SK-N-SH (cell line): ENCODE measurements at regions not wholly inside any gene's neighbourhood (a gene's known extent, or its start where the extent isn't known, plus 50 kb on each side); places are given as distances from the start of the nearest gene placed in this dataset.

Source experiments
- CTCF ChIA-PET: fragments of 300-600, 350-600 bp; formaldehyde crosslinking; extraction: SDS; loops from one replicate; lab custom pipeline; 2021; lab: Yijun Ruan, JAX
- POLR2A ChIA-PET: fragments of 350-600 bp; sonication (Branson Sonifier 250); formaldehyde crosslinking; extraction: SDS; loops from one replicate; lab custom pipeline; 2020; ENCODE audit warnings: antibody characterized with exemption, inconsistent platforms; lab: Yijun Ruan, JAX
- DNase-seq: peaks from one replicate; pipeline ENCODE4 v3.0.0; 2012
- H2AFZ ChIP-seq: fragments of 200-600 bp; sonication (generic); 2 replicates; pipeline ENCODE4 v1.8.1; 2016; ENCODE audit warnings: antibody characterized with exemption, mild to moderate bottlenecking, low read depth
- H3F3A ChIP-seq: fragments of 200-600 bp; sonication (generic); replicated peaks from 2 replicates; pipeline ENCODE3; 2016; ENCODE audit warnings: antibody characterized with exemption, mild to moderate bottlenecking; ENCODE audit not compliant: insufficient read depth
- H3K27ac ChIP-seq, 2 experiments: fragments of 200-500 bp in 1 of 2; fragments of 200-600 bp in 1 of 2; sonication (Bioruptor generic) in 1 of 2; sonication (generic), shearing (Covaris generic) in 1 of 2; 2 replicates each; pipeline versions ENCODE4 v1.5.1 to v1.6.1; 2014 to 2016; ENCODE audit warnings: low read depth in 2 of 2, inconsistent platforms in 1 of 2, low read length in 1 of 2, mild to moderate bottlenecking in 1 of 2, mixed read lengths in 1 of 2
- H3K27me3 ChIP-seq: fragments of 200-600 bp; sonication (generic), shearing (Covaris generic); 2 replicates; pipeline ENCODE4 v1.6.1; 2016; ENCODE audit warnings: mixed run types; ENCODE audit not compliant: insufficient read depth
- H3K36me3 ChIP-seq, 2 experiments: fragments of 200-500 bp in 1 of 2; fragments of 200-600 bp in 1 of 2; sonication (Bioruptor generic) in 1 of 2; sonication (generic) in 1 of 2; replicated peaks in 1 of 2; 2 replicates each; pipeline versions ENCODE3 to v1.5.1; 2014 to 2016; ENCODE audit warnings: low read length in 1 of 2, mild to moderate bottlenecking in 1 of 2; ENCODE audit not compliant: insufficient read depth in 2 of 2, control insufficient read depth in 1 of 2
- H3K4me1 ChIP-seq, 2 experiments: fragments of 200-500 bp in 1 of 2; fragments of 200-600 bp in 1 of 2; sonication (Bioruptor generic) in 1 of 2; sonication (generic), shearing (Covaris generic) in 1 of 2; 2 replicates each; pipeline versions ENCODE4 v1.5.1 to v1.6.1; 2014 to 2016; ENCODE audit warnings: low read depth in 1 of 2, low read length in 1 of 2, mixed run types in 1 of 2; ENCODE audit not compliant: insufficient read depth in 2 of 2, control insufficient read depth in 1 of 2
- H3K4me2 ChIP-seq: fragments of 200-600 bp; sonication (generic), shearing (Covaris generic); 2 replicates; pipeline ENCODE4 v1.6.1; 2017; ENCODE audit warnings: mixed run types
- H3K4me3 ChIP-seq, 2 experiments: fragments of 200-500 bp in 1 of 2; fragments of 200-600 bp in 1 of 2; sonication (Bioruptor generic) in 1 of 2; sonication (generic), shearing (Covaris generic) in 1 of 2; 2 replicates each; pipeline versions ENCODE4 v1.5.1 to v1.8.1; 2014 to 2016; ENCODE audit warnings: low read depth in 2 of 2, inconsistent platforms in 1 of 2, low read length in 1 of 2, mild to moderate bottlenecking in 1 of 2, mixed read lengths in 1 of 2, moderate library complexity in 1 of 2
- H3K79me2 ChIP-seq: fragments of 200-600 bp; sonication (generic); 2 replicates; pipeline ENCODE4 v1.8.1; 2017; ENCODE audit warnings: mild to moderate bottlenecking; ENCODE audit not compliant: insufficient read depth
- H3K9ac ChIP-seq: fragments of 200-600 bp; sonication (generic); 2 replicates; pipeline ENCODE4 v1.6.1; 2017; ENCODE audit warnings: mixed run types
- H3K9me2 ChIP-seq: fragments of 200-600 bp; sonication (generic); 2 replicates; pipeline ENCODE4 v1.6.1; 2017; ENCODE audit warnings: mixed run types
- H3K9me3 ChIP-seq: fragments of 200-600 bp; sonication (generic); 2 replicates; pipeline ENCODE4 v1.6.1; 2017; ENCODE audit warnings: mixed run types, mild to moderate bottlenecking, moderate library complexity
- H4K20me1 ChIP-seq: fragments of 200-600 bp; sonication (generic); 2 replicates; pipeline ENCODE4 v1.6.1; 2017; ENCODE audit warnings: mild to moderate bottlenecking, mixed run types; ENCODE audit not compliant: insufficient read depth
- CHD2 ChIP-seq: fragments of 150-350 bp; IDR thresholded peaks from 2 replicates; pipeline ENCODE4 v1.6.1; 2018; ENCODE audit warnings: low read length; ENCODE audit not compliant: partially characterized antibody
- ELF1 ChIP-seq: IDR thresholded peaks from 2 replicates; pipeline ENCODE4 v1.4.0; 2012
- EP300 ChIP-seq, 2 experiments: IDR thresholded peaks; 2 replicates each; pipeline versions ENCODE4 v1.4.0 to v1.6.1; 2012; ENCODE audit warnings: borderline replicate concordance in 1 of 2, low read depth in 1 of 2, low read length in 1 of 2
- FOSL2 ChIP-seq: IDR thresholded peaks from 2 replicates; pipeline ENCODE4 v1.4.0; 2012; ENCODE audit warnings: low read depth, mild to moderate bottlenecking, moderate library complexity, borderline replicate concordance
- FOXJ3 ChIP-seq: sonication (generic); formaldehyde crosslinking; IDR thresholded peaks from 2 replicates; pipeline ENCODE4 v1.5.1; 2020; ENCODE audit warnings: mild to moderate bottlenecking, missing genetic modification reagents
- GABPA ChIP-seq: IDR thresholded peaks from 2 replicates; pipeline ENCODE4 v1.4.0; 2012; ENCODE audit warnings: low read depth, mild to moderate bottlenecking
- JUND ChIP-seq: IDR thresholded peaks from 2 replicates; pipeline ENCODE4 v1.4.0; 2012
- NFIC ChIP-seq: IDR thresholded peaks from 2 replicates; pipeline ENCODE4 v1.4.0; 2012; ENCODE audit warnings: borderline replicate concordance
- NRF1 ChIP-seq: IDR thresholded peaks from 2 replicates; pipeline ENCODE4 v1.6.1; 2012; ENCODE audit warnings: low read depth, mild to moderate bottlenecking, low read length
- RAD21 ChIP-seq: IDR thresholded peaks from 2 replicates; pipeline ENCODE4 v1.6.1; 2012; ENCODE audit warnings: mild to moderate bottlenecking, low read length
- RFX5 ChIP-seq: IDR thresholded peaks from 2 replicates; pipeline ENCODE4 v1.6.1; 2012; ENCODE audit warnings: mild to moderate bottlenecking, improper control_type of control experiment, low read length
- SIN3A ChIP-seq: IDR thresholded peaks from 2 replicates; pipeline ENCODE4 v1.6.1; 2012; ENCODE audit warnings: low read depth, mild to moderate bottlenecking, low read length, moderate library complexity, borderline replicate concordance
- SMC3 ChIP-seq: IDR thresholded peaks from 2 replicates; pipeline ENCODE4 v1.6.1; 2012; ENCODE audit warnings: low read depth, low read length, improper control_type of control experiment
- TCF12 ChIP-seq: IDR thresholded peaks from 2 replicates; pipeline ENCODE4 v1.4.0; 2012
- TEAD4 ChIP-seq: IDR thresholded peaks from 2 replicates; pipeline ENCODE4 v1.4.0; 2012; ENCODE audit warnings: mild to moderate bottlenecking, borderline replicate concordance; ENCODE audit not compliant: insufficient read depth
- WGBS: methylation state at CpG from one replicate; pipeline ENCODE4 v1.1.6; 2017; ENCODE audit warnings: low lambda C conversion rate; 5-methylcytosine and 5-hydroxymethylcytosine counted together
- TF ChIP-seq, protein P1 (sequence below): fragments of 200-600 bp; sonication (generic); IDR thresholded peaks from 2 replicates; pipeline ENCODE4 v1.6.1; 2017; ENCODE audit warnings: antibody characterized with exemption, mild to moderate bottlenecking, moderate library complexity
- TF ChIP-seq, protein P2 (sequence below): IDR thresholded peaks from 2 replicates; pipeline ENCODE4 v1.4.0; 2012; ENCODE audit warnings: low read depth
- TF ChIP-seq, protein P3 (sequence below): fragments of 150-350 bp; IDR thresholded peaks from 2 replicates; pipeline ENCODE4 v1.6.1; 2017; ENCODE audit warnings: antibody characterized with exemption, low read length, low read depth, borderline replicate concordance
- TF ChIP-seq, protein P4 (sequence below): fragments of 150-350 bp; IDR thresholded peaks from 2 replicates; pipeline ENCODE4 v1.6.1; 2016; ENCODE audit warnings: mild to moderate bottlenecking, low read depth, low read length

DNA sequence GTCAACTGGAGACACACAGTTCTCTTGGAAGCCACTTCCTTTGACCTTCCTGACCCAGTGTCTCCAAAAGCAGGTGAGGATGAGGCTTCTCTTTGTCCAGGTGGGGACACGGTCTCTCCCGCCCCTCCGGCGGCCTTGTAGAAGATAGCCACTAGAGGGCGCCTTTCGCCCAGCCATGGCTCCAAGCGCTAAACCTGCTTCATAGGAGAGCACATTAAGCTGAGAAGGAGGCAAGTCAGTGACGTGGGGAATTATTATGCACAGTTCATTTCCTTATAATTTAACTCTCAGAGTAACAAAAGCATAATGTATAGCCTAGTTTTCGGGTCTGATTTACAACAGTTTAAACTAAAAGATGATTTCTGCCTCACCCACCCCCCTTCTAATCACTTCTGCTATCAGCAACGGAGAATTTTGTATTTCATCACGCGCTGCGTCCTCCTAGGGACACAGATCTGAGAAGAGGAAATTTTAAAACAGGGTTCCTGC, 208.7 kb downstream of the ICOS start:
- Histone ChIP-seq H3K9ac (no peak overlapping the region), H3K27me3 (no peaks in the 10 kb centered on the region; the same call in 1 of the 2 replicates), H4K20me1 (no peaks in the 10 kb centered on the region), H2AFZ (no peak overlapping the region), H3K4me1 (peaks cover 0 to 2% of the 10 kb centered on the region in 2 experiments; a peak in 1 of 4 replicates), H3K9me3 (no peaks in the 10 kb centered on the region), H3K36me3 (no peaks in the 10 kb centered on the region), H3K9me2 (no peaks in the 10 kb centered on the region), H3K4me2 (no peak overlapping the region), H3K79me2 (no peaks in the 10 kb centered on the region), H3K4me3 (peak overlapping the region in 1 of 2 experiments; percentile 45; a peak in 1 of 4 replicates), H3F3A (no peaks in the 10 kb centered on the region), H3K27ac (no peak overlapping the region)
- WGBS: 29% methylated on average over 13 of the region's 13 CpGs
- DNase-seq: peak; percentile 72
- CTCF ChIA-PET: interaction anchor here (0.5 to 3.1 kb wide), 51 partner anchors 9 to 1803 kb away, joined by 3 to 36 read pairs (median 4); no protein-coding TSS in a partner anchor
- TF ChIP-seq RAD21 (peak; percentile 95), SMC3 (peak; percentile 83)
- TF ChIP-seq, protein P1, sequence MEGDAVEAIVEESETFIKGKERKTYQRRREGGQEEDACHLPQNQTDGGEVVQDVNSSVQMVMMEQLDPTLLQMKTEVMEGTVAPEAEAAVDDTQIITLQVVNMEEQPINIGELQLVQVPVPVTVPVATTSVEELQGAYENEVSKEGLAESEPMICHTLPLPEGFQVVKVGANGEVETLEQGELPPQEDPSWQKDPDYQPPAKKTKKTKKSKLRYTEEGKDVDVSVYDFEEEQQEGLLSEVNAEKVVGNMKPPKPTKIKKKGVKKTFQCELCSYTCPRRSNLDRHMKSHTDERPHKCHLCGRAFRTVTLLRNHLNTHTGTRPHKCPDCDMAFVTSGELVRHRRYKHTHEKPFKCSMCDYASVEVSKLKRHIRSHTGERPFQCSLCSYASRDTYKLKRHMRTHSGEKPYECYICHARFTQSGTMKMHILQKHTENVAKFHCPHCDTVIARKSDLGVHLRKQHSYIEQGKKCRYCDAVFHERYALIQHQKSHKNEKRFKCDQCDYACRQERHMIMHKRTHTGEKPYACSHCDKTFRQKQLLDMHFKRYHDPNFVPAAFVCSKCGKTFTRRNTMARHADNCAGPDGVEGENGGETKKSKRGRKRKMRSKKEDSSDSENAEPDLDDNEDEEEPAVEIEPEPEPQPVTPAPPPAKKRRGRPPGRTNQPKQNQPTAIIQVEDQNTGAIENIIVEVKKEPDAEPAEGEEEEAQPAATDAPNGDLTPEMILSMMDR: peak; percentile 97
- TF ChIP-seq, protein P2, sequence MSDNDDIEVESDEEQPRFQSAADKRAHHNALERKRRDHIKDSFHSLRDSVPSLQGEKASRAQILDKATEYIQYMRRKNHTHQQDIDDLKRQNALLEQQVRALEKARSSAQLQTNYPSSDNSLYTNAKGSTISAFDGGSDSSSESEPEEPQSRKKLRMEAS: no peak
- POLR2A ChIA-PET: interaction anchor here (0.6 to 0.7 kb wide), 2 partner anchors 116 to 728 kb away, joined by 3 read pairs; no protein-coding TSS in a partner anchor

DNA sequence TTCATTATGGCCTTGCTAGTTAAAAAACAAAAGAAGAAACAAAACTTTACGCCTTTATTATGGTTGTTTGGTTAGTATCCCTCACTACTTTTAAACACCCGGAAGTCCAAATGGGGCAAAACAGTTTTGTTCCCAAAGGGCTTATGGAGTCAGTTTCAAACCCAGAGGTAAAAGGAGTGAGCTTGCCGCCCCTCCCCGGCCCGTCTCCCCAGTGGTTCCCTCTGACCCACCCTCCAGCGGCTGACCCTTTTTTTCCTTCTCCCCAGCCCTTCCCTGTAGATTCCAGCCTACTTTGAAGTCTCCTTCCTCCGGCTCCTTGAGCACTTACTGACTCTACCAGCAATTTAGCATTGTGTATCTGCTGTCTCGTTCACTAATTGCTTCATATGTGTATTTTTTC, 209.2 kb downstream of the ICOS start:
- H3K36me3 ChIP-seq: no peaks in the 10 kb centered on the region
- no peaks in the 10 kb centered on the region for H3F3A ChIP-seq
- ChIA-PET CTCF (interaction anchor here (0.5 to 3.1 kb wide), 47 partner anchors 8 to 1802 kb away, joined by 3 to 36 read pairs (median 4); no protein-coding TSS in a partner anchor), POLR2A (interaction anchor here (0.6 kb wide), 1 partner anchor 116 kb away, joined by 3 read pairs; no protein-coding TSS in a partner anchor)
- no peak overlapping the region for H3K27ac ChIP-seq
- H3K9me2 ChIP-seq: no peaks in the 10 kb centered on the region
- H4K20me1 ChIP-seq: no peaks in the 10 kb centered on the region
- DNase-seq: no peak
- no peak overlapping the region for H2AFZ ChIP-seq
- peaks cover 0 to 6% of the 10 kb centered on the region in 2 experiments; a peak in 1 of 4 replicates for H3K4me1 ChIP-seq
- no peak overlapping the region for H3K4me2 ChIP-seq
- 46% methylated on average over 8 of the region's 8 CpGs for WGBS
- no peaks in the 10 kb centered on the region for H3K79me2 ChIP-seq
- H3K4me3 ChIP-seq: no peak overlapping the region
- no peaks in the 10 kb centered on the region for H3K9me3 ChIP-seq
- TF ChIP-seq NRF1 (no peak), CHD2 (no peak), NFIC (no peak), SMC3 (no peak), TCF12 (no peak), EP300 (IDR thresholded peaks at IDR 0.05; ENCODE audit: borderline replicate concordance in 1 of 2, low read depth in 1 of 2, low read length in 1 of 2) (no peak), TEAD4 (no peak), SIN3A (no peak), JUND (no peak), RAD21 (no peak), FOSL2 (no peak), RFX5 (no peak), FOXJ3 (CRISPR knock-in tag) (no peak), GABPA (no peak), ELF1 (no peak)
- TF ChIP-seq, protein P3, sequence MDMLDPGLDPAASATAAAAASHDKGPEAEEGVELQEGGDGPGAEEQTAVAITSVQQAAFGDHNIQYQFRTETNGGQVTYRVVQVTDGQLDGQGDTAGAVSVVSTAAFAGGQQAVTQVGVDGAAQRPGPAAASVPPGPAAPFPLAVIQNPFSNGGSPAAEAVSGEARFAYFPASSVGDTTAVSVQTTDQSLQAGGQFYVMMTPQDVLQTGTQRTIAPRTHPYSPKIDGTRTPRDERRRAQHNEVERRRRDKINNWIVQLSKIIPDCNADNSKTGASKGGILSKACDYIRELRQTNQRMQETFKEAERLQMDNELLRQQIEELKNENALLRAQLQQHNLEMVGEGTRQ: no peak
- TF ChIP-seq, protein P4, sequence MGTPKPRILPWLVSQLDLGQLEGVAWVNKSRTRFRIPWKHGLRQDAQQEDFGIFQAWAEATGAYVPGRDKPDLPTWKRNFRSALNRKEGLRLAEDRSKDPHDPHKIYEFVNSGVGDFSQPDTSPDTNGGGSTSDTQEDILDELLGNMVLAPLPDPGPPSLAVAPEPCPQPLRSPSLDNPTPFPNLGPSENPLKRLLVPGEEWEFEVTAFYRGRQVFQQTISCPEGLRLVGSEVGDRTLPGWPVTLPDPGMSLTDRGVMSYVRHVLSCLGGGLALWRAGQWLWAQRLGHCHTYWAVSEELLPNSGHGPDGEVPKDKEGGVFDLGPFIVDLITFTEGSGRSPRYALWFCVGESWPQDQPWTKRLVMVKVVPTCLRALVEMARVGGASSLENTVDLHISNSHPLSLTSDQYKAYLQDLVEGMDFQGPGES: no peak
- TF ChIP-seq, protein P1: no peak
- H3K27me3 ChIP-seq: no peaks in the 10 kb centered on the region; the same call in 1 of the 2 replicates
- H3K9ac ChIP-seq: no peak overlapping the region
